H1 (cell line): ENCODE measurements at regions not wholly inside any gene's neighbourhood (a gene's known extent, or its start where the extent isn't known, plus 50 kb on each side); places are given as distances from the start of the nearest gene placed in this dataset.
A peak's percentile ranks its signal among the peaks of the same experiment; 100 is the strongest.

Source experiments
- CTCF ChIA-PET: fragments of 300-600 bp; sonication (Branson Sonifier 250); formaldehyde crosslinking; loops from one replicate; lab custom pipeline; 2021; ENCODE audit not compliant: partially characterized antibody; lab: Charles Lee
- POLR2A ChIA-PET: fragments of 300-600 bp; sonication (Branson Sonifier 250); formaldehyde crosslinking; loops from one replicate; lab custom pipeline; 2021; ENCODE audit warnings: inconsistent platforms; ENCODE audit not compliant: partially characterized antibody; lab: Charles Lee
- DNase-seq, 2 experiments: peaks; one replicate each; pipeline versions ENCODE4 v3.0.0 to v3.0.0-alpha.2; 2010 to 2022; ENCODE audit warnings: low spot score in 2 of 2, low read depth in 1 of 2, mixed read lengths in 1 of 2
- FAIRE-seq: peaks from 2 replicates; lab custom pipeline; 2011; peaks lifted over from hg19 to GRCh38; lab: Jason Lieb, UNC
- H2AFZ ChIP-seq: 2 replicates; pipeline ENCODE4 v1.8.1; 2012; ENCODE audit warnings: low read length, inconsistent platforms
- H2AK5ac ChIP-seq: 2 replicates; pipeline ENCODE4 v1.6.1; 2013; ENCODE audit warnings: low read depth, low read length
- H2BK120ac ChIP-seq: replicated peaks from 2 replicates; pipeline ENCODE3; 2013; ENCODE audit warnings: low read depth, low read length, inconsistent platforms
- H2BK12ac ChIP-seq: 2 replicates; pipeline ENCODE4 v1.6.1; 2013; ENCODE audit warnings: low read depth, low read length
- H2BK15ac ChIP-seq: 2 replicates; pipeline ENCODE4 v1.6.1; 2013; ENCODE audit warnings: low read length
- H2BK20ac ChIP-seq: 2 replicates; pipeline ENCODE4 v1.6.1; 2013; ENCODE audit warnings: low read length
- H2BK5ac ChIP-seq: 2 replicates; pipeline ENCODE4 v1.6.1; 2013; ENCODE audit warnings: low read depth, low read length
- H3K14ac ChIP-seq: 2 replicates; pipeline ENCODE4 v1.6.1; 2013; ENCODE audit warnings: inconsistent platforms; ENCODE audit not compliant: insufficient read length
- H3K18ac ChIP-seq: 2 replicates; pipeline ENCODE4 v1.6.1; 2013; ENCODE audit warnings: low read length; ENCODE audit errors: extremely low read depth
- H3K23ac ChIP-seq: 2 replicates; pipeline ENCODE4 v1.6.1; 2013; ENCODE audit warnings: inconsistent platforms; ENCODE audit not compliant: insufficient read length
- H3K23me2 ChIP-seq: 2 replicates; pipeline ENCODE4 v1.6.1; 2013; ENCODE audit warnings: low read depth, low read length
- H3K27ac ChIP-seq: 2 replicates; pipeline ENCODE4 v1.6.1; 2011; ENCODE audit warnings: low read depth, low read length, inconsistent platforms
- H3K27me3 ChIP-seq, 4 experiments: replicated peaks in 1 of 4; 1 replicate in 1 of 4; 2 replicates in 3 of 4; pipeline versions ENCODE4 v1.6.1 to v1.8.1; 2011 to 2013; ENCODE audit warnings: low read length in 3 of 4, mild to moderate bottlenecking in 3 of 4, inconsistent platforms in 2 of 4, mixed read lengths in 2 of 4, moderate library complexity in 1 of 4; ENCODE audit not compliant: control insufficient read depth in 3 of 4, insufficient read depth in 3 of 4; ENCODE audit errors: extremely low read depth in 1 of 4
- H3K36me3 ChIP-seq, 4 experiments: 2 replicates each; pipeline versions ENCODE4 v1.6.1 to v1.8.1; 2011 to 2013; ENCODE audit warnings: mild to moderate bottlenecking in 4 of 4, low read length in 3 of 4, moderate library complexity in 2 of 4, control low read depth in 1 of 4, inconsistent platforms in 1 of 4; ENCODE audit not compliant: insufficient read depth in 4 of 4, control insufficient read depth in 2 of 4
- H3K4ac ChIP-seq: replicated peaks from 2 replicates; pipeline ENCODE3; 2013; ENCODE audit warnings: low read length, low read depth, mixed read lengths, inconsistent platforms; ENCODE audit not compliant: insufficient read length
- H3K4me1 ChIP-seq, 4 experiments: replicated peaks in 1 of 4; 1 replicate in 1 of 4; 2 replicates in 3 of 4; pipeline versions ENCODE4 v1.6.1 to v1.8.1; 2011 to 2013; ENCODE audit warnings: low read length in 3 of 4, inconsistent platforms in 2 of 4, mixed read lengths in 1 of 4; ENCODE audit not compliant: insufficient read depth in 4 of 4, control insufficient read depth in 3 of 4
- H3K4me2 ChIP-seq, 2 experiments: 2 replicates each; pipeline versions ENCODE4 v1.6.1 to v1.8.1; 2011 to 2013; ENCODE audit warnings: low read depth in 2 of 2, low read length in 2 of 2, control low read depth in 1 of 2, inconsistent platforms in 1 of 2, mild to moderate bottlenecking in 1 of 2; ENCODE audit not compliant: insufficient read depth in 1 of 2
- H3K4me3 ChIP-seq, 4 experiments: fragments of 200-600, 300-600 bp in 1 of 4; sonication (generic), shearing (Covaris generic), sonication (Bioruptor Twin) in 1 of 4; 2 replicates each; pipeline versions ENCODE4 v1.5.1 to v1.8.1; 2011 to 2016; ENCODE audit warnings: low read length in 4 of 4, low read depth in 3 of 4, control low read depth in 2 of 4, inconsistent platforms in 2 of 4, mild to moderate bottlenecking in 2 of 4, mixed read lengths in 1 of 4, moderate library complexity in 1 of 4; ENCODE audit not compliant: insufficient read depth in 2 of 4; ENCODE audit errors: extremely low read depth in 1 of 4
- H3K56ac ChIP-seq: replicated peaks from 2 replicates; pipeline ENCODE3; 2013; ENCODE audit warnings: low read depth, mild to moderate bottlenecking, mixed read lengths, low read length, inconsistent platforms; ENCODE audit not compliant: insufficient read length
- H3K79me1 ChIP-seq: 2 replicates; pipeline ENCODE4 v1.6.1; 2013; ENCODE audit warnings: low read depth, low read length, control low read depth
- H3K79me2 ChIP-seq, 2 experiments: 2 replicates each; pipeline versions ENCODE4 v1.6.1 to v1.8.1; 2012 to 2013; ENCODE audit warnings: low read length in 2 of 2, mild to moderate bottlenecking in 2 of 2, inconsistent platforms in 1 of 2; ENCODE audit not compliant: insufficient read depth in 2 of 2, control insufficient read depth in 1 of 2
- H3K9ac ChIP-seq, 4 experiments: replicated peaks in 1 of 4; 1 replicate in 1 of 4; 2 replicates in 3 of 4; pipeline versions ENCODE4 v1.6.1 to v1.8.1; 2011 to 2013; ENCODE audit warnings: low read depth in 3 of 4, low read length in 3 of 4, control low read depth in 2 of 4, mild to moderate bottlenecking in 2 of 4, moderate library complexity in 2 of 4, inconsistent platforms in 1 of 4; ENCODE audit errors: extremely low read depth in 1 of 4
- H3K9me3 ChIP-seq, 2 experiments: 2 replicates each; pipeline versions ENCODE4 v1.6.1 to v1.8.1; 2012 to 2013; ENCODE audit warnings: mild to moderate bottlenecking in 2 of 2, moderate library complexity in 2 of 2, control low read depth in 1 of 2, inconsistent platforms in 1 of 2, low read depth in 1 of 2, low read length in 1 of 2, mixed read lengths in 1 of 2; ENCODE audit not compliant: insufficient read depth in 2 of 2
- H4K20me1 ChIP-seq, 2 experiments: replicated peaks in 1 of 2; 2 replicates each; pipeline versions ENCODE3 to v1.8.1; 2011 to 2013; ENCODE audit warnings: inconsistent platforms in 2 of 2, low read length in 2 of 2, mild to moderate bottlenecking in 1 of 2; ENCODE audit not compliant: insufficient read depth in 2 of 2, control insufficient read depth in 1 of 2
- H4K5ac ChIP-seq: 2 replicates; pipeline ENCODE4 v1.6.1; 2013; ENCODE audit warnings: low read length, low read depth, mixed read lengths, inconsistent platforms; ENCODE audit not compliant: insufficient read length
- H4K8ac ChIP-seq: 2 replicates; pipeline ENCODE4 v1.8.0; 2013; ENCODE audit warnings: mild to moderate bottlenecking, moderate library complexity, low read length, inconsistent platforms; ENCODE audit not compliant: insufficient read depth; ENCODE audit errors: extremely low read depth
- H4K91ac ChIP-seq: replicated peaks from 2 replicates; pipeline ENCODE3; 2013; ENCODE audit warnings: low read length, mixed read lengths, inconsistent platforms; ENCODE audit not compliant: insufficient read length
- CHD2 ChIP-seq: IDR thresholded peaks from 2 replicates; pipeline ENCODE4 v1.6.1; 2012; ENCODE audit warnings: low read length, improper control_type of control experiment
- CTBP2 ChIP-seq: IDR thresholded peaks from 2 replicates; pipeline ENCODE4 v1.7.0; 2011; ENCODE audit warnings: borderline replicate concordance, mild to moderate bottlenecking, moderate library complexity, mixed read lengths, low read length; ENCODE audit not compliant: insufficient read depth, insufficient read length
- KDM4A ChIP-seq: IDR thresholded peaks from one replicate; pipeline ENCODE4 v1.7.1; 2012; ENCODE audit warnings: low read depth, mild to moderate bottlenecking, moderate library complexity, low read length, inconsistent platforms; ENCODE audit not compliant: severe bottlenecking
- MAFK ChIP-seq: IDR thresholded peaks from 2 replicates; pipeline ENCODE4 v1.6.1; 2012; ENCODE audit warnings: low read depth, mild to moderate bottlenecking, improper control_type of control experiment, low read length
- PHF8 ChIP-seq: fragments of 200-600 bp; sonication (generic); conservative IDR thresholded peaks from 2 replicates; pipeline ENCODE4 v1.7.1; 2012; ENCODE audit warnings: low read depth, mild to moderate bottlenecking, inconsistent platforms, low read length, moderate library complexity
- POU5F1 ChIP-seq: IDR thresholded peaks from 2 replicates; pipeline ENCODE4 v1.6.1; 2011; ENCODE audit warnings: low read depth, mild to moderate bottlenecking, low read length, moderate library complexity
- RNF2 ChIP-seq: fragments of 200-900, 300-1000 bp; sonication (generic); IDR thresholded peaks from 2 replicates; pipeline ENCODE4 v1.7.1; 2016; ENCODE audit warnings: borderline replicate concordance, low read depth, mild to moderate bottlenecking, antibody characterized with exemption, low read length; ENCODE audit not compliant: poor library complexity, severe bottlenecking; ENCODE audit errors: missing control alignments
- SIN3A ChIP-seq, 2 experiments: IDR thresholded peaks in 1 of 2; conservative IDR thresholded peaks in 1 of 2; 2 replicates each; pipeline ENCODE4 v1.6.1; 2011 to 2012; ENCODE audit warnings: low read length in 2 of 2, improper control_type of control experiment in 1 of 2, low read depth in 1 of 2, mild to moderate bottlenecking in 1 of 2
- SIX5 ChIP-seq: IDR thresholded peaks from 2 replicates; pipeline ENCODE4 v1.6.1; 2011; ENCODE audit warnings: mild to moderate bottlenecking, low read depth, low read length
- SP1 ChIP-seq: IDR thresholded peaks from 2 replicates; pipeline ENCODE4 v1.6.1; 2011; ENCODE audit warnings: low read depth, low read length
- WGBS, 2 experiments: shearing (Covaris generic) in 1 of 2; methylation state at CpG; one replicate each; pipeline versions ENCODE4 v1.1.6 to v1.1.7; 2013 to 2015; ENCODE audit warnings: low lambda C conversion rate in 2 of 2, mixed read lengths in 2 of 2, inconsistent platforms in 1 of 2, low coverage in 1 of 2, missing lambda C conversion rate in 1 of 2; ENCODE audit not compliant: insufficient replicate concordance in 2 of 2, insufficient coverage in 1 of 2, insufficient read length in 1 of 2; ENCODE audit errors: extremely low coverage in 1 of 2, missing lambda C conversion rate in 1 of 2; 5-methylcytosine and 5-hydroxymethylcytosine counted together

- ChIA-PET POLR2A (interaction anchor here (0.8 to 1.1 kb wide), 2 partner anchors 9 to 17 kb away, joined by 3 read pairs; no protein-coding TSS in a partner anchor), CTCF (interaction anchor here (0.9 to 9.2 kb wide), 7 partner anchors 25 to 428 kb away, joined by 3 to 65 read pairs (median 3); no protein-coding TSS in a partner anchor)
- no peak overlapping the region for H2BK5ac ChIP-seq
- no peaks in the 10 kb centered on the region for H3K79me2 ChIP-seq
- H4K5ac ChIP-seq, result no peak overlapping the region
- no peak overlapping the region for H4K91ac ChIP-seq
- no peak overlapping the region for H3K4ac ChIP-seq
- H2BK20ac ChIP-seq, result 0 out of 2 replicates have a peak overlapping the region, but pooled peaks have one; percentile 43
- no peaks in the 10 kb centered on the region for H3K9me3 ChIP-seq
- no peak overlapping the region for H3K27ac ChIP-seq
- no peaks in the 10 kb centered on the region for H3K23me2 ChIP-seq
- FAIRE-seq (no peak), DNase-seq (no peak)
- no peak overlapping the region for H3K18ac ChIP-seq
- H3K79me1 ChIP-seq, result no peaks in the 10 kb centered on the region
- H2BK12ac ChIP-seq, result no peak overlapping the region
- H3K23ac ChIP-seq, result no peak overlapping the region
- no peak overlapping the region for H3K9ac ChIP-seq
- no peak overlapping the region for H3K14ac ChIP-seq
- H2BK120ac ChIP-seq, result no peak overlapping the region
- H3K4me2 ChIP-seq, result 0 out of 4 replicates have a peak overlapping the region, but pooled peaks of 1 of the 2 experiments have one; percentile 48
- H3K36me3 ChIP-seq, result no peaks in the 10 kb centered on the region
- no peak overlapping the region for H2AFZ ChIP-seq
- H3K56ac ChIP-seq, result no peak overlapping the region
- H3K27me3 ChIP-seq, result no peaks in the 10 kb centered on the region; a peak in 2 of 7 replicates
- no peak overlapping the region for H4K8ac ChIP-seq
- no peaks in the 10 kb centered on the region for H4K20me1 ChIP-seq
- peaks cover 0 to 7% (median 3%) of the 10 kb centered on the region in 4 experiments; a peak in 3 of 7 replicates for H3K4me1 ChIP-seq
- 69% methylated on average over 7 of the region's 7 CpGs; no CpG with 5 or more reads in 1 of the 2 experiments for WGBS, 2 experiments
- no peak overlapping the region for H3K4me3 ChIP-seq
- no peak overlapping the region; the same call in 1 of the 2 replicates for H2BK15ac ChIP-seq
- H2AK5ac ChIP-seq, result no peak overlapping the region
- no peak for TF ChIP-seq CTBP2
- TF ChIP-seq SIN3A (conservative IDR thresholded peaks at IDR 0.05 in 1 of 2, IDR thresholded peaks at IDR 0.05 in 1 of 2; ENCODE audit: low read depth in 1 of 2, low read length in 2 of 2), result no peak
- no peak for TF ChIP-seq KDM4A
- TF ChIP-seq CHD2, result no peak
- TF ChIP-seq SIX5, result no peak
- TF ChIP-seq POU5F1, result no peak
- TF ChIP-seq RNF2, result no peak
- no peak for TF ChIP-seq PHF8
- no peak for TF ChIP-seq SP1
- no peak for TF ChIP-seq MAFK
Measured at GRCh38 chr4:53905276-53905940, 159.0 kb downstream of the CHIC2 start.
